Brain microvascular endothelial cell (primary cell): ENCODE measurements at regions not wholly inside any gene's neighbourhood (a gene's known extent, or its start where the extent isn't known, plus 50 kb on each side); places are given as distances from the start of the nearest gene placed in this dataset.

Experiments
- DNase-seq: peaks from one replicate; pipeline ENCODE4 v3.0.0-alpha.2; 2020
- H3K27ac ChIP-seq: fragments of 250-450 bp; sonication (Bioruptor Pico); 2 replicates; pipeline ENCODE4 v1.5.1; 2020; ENCODE audit warnings: mild to moderate bottlenecking, moderate library complexity
- H3K27me3 ChIP-seq: fragments of 250-450 bp; sonication (Bioruptor Pico); replicated peaks from 2 replicates; pipeline ENCODE4 v1.5.1; 2020; ENCODE audit warnings: mild to moderate bottlenecking
- H3K36me3 ChIP-seq: fragments of 250-450 bp; sonication (Bioruptor Pico); replicated peaks from 2 replicates; pipeline ENCODE4 v1.5.1; 2020; ENCODE audit warnings: mild to moderate bottlenecking
- H3K4me3 ChIP-seq: 2 replicates; pipeline ENCODE4 v1.5.1; 2011; ENCODE audit warnings: low read depth, mild to moderate bottlenecking, control low read depth, low read length, moderate library complexity
- CTCF ChIP-seq: IDR thresholded peaks from 2 replicates; pipeline ENCODE4 v1.5.1; 2011; ENCODE audit warnings: low read depth, mild to moderate bottlenecking, moderate library complexity, low read length, control low read depth, inconsistent platforms; ENCODE audit errors: missing control alignments
- in situ Hi-C: cut with HindIII; loops from 2 replicates; pipeline ENCODE4 v1.10.0; 2017; ENCODE audit warnings: low sequenced_read_pairs, low pct_ligation_motif_present

- DNase-seq, result peak; percentile 12
- no peaks in the 10 kb centered on the region for H3K36me3 ChIP-seq
- in situ Hi-C loops, result loop anchor here (25.0 kb wide), 1 partner anchor 281 kb away; no protein-coding TSS in a partner anchor
- TF ChIP-seq CTCF, result peak; percentile 73
- H3K27ac ChIP-seq, result no peak overlapping the region
- no peak overlapping the region for H3K4me3 ChIP-seq
- no peaks in the 10 kb centered on the region for H3K27me3 ChIP-seq
These were observed 71.8 kb upstream of the SEC11C start for GRCh38 chr18:59067873-59068272.

- no peak overlapping the region for H3K4me3 ChIP-seq
- in situ Hi-C loops, result loop anchor here (25.0 kb wide), 1 partner anchor 281 kb away; no protein-coding TSS in a partner anchor
- H3K36me3 ChIP-seq, result no peaks in the 10 kb centered on the region
- TF ChIP-seq CTCF, result no peak
- H3K27me3 ChIP-seq, result no peaks in the 10 kb centered on the region
- DNase-seq, result no peak
- no peak overlapping the region for H3K27ac ChIP-seq
These were observed 71.2 kb upstream of the SEC11C start for GRCh38 chr18:59068276-59069071.

DNA sequence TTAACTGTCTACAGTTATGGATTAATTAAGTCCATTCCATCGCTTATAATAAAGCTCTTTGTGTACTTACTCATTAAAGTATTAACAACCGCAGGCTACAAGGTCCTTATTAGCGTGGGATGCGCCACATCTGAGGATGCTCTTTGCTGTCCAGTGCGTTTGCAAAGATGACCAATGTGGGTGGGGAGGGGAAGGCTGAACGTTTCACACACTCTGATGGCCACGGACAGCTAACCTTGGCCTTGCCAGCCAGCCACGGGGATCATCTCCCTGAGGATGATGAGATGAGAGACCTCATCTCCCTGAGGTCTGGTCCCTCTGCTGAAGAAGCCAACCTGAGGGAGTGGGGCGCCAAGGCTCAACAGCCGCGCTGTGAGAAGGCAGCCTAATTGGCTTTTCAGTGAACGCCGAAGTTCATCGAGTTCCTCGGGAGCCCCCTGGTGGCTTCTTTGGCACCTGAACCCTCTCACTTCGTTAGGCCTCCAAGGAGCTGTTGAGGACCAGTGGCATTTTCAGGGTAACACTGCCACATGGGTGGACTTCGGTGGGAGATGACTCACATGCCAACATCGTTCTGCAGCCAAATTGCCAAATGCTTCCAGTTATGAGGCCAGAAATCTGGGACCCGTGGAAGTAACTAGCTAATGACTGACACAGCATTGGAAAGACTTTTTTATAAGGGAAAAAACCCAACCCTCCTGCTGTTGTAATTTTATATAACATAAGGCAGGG, 69.3 kb upstream of the SEC11C start:
- H3K27ac ChIP-seq, result no peak overlapping the region
- H3K27me3 ChIP-seq, result no peaks in the 10 kb centered on the region
- TF ChIP-seq CTCF, result peak; percentile 95
- peak; percentile 83 for DNase-seq
- H3K36me3 ChIP-seq, result no peaks in the 10 kb centered on the region
- H3K4me3 ChIP-seq, result no peak overlapping the region
- in situ Hi-C loops, result loop anchor here (25.0 kb wide), 1 partner anchor 283 kb away; no protein-coding TSS in a partner anchor

DNA sequence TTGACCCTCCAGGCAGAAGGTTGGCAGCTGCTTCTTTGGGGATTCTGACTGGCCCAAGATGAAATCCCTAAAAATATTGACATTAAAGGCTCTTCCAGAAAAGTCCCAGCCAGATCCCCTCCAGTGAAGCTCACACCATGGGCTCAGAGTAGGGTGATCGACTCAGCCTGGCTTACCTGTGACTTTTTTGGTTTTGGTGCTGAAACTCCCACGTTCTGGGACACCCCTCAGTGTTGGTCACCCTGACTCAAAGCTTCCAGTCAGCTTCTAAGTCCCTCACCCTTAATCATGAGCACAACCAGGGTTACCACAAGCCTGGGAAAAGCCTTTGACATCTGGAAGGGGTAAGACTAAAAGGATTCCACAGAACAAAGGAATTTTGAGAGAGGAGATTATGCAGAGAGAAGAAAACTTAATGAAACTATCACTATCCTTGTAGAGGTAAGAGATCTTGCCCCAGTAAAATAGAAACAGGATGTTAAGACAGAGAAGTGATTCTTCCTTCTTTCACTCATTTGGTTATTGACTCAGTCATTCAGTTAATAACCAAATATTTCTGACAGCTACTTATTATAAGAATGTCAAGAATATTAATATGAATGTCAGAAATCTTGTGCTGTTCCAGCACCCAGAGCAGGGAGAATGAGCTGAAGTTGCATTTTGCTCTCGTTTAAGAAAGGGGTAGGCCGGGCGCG, 66.8 kb upstream of the SEC11C start:
- no peak for DNase-seq

GRCh38 chr18:59075923-59076322, 63.8 kb upstream of the SEC11C start:
- Histone ChIP-seq H3K27ac (no peak overlapping the region), H3K27me3 (no peaks in the 10 kb centered on the region), H3K36me3 (no peaks in the 10 kb centered on the region), H3K4me3 (no peak overlapping the region)
- TF ChIP-seq CTCF, result no peak
- in situ Hi-C loops, result no loop called here
- no peak for DNase-seq

More for the DNA sequence above, 66.8 kb upstream of the SEC11C start:
- no peak overlapping the region for H3K27ac ChIP-seq
- in situ Hi-C loops, result loop anchor here (25.0 kb wide), 1 partner anchor 286 kb away; no protein-coding TSS in a partner anchor
- no peak overlapping the region for H3K4me3 ChIP-seq
- no peaks in the 10 kb centered on the region for H3K27me3 ChIP-seq
- no peaks in the 10 kb centered on the region for H3K36me3 ChIP-seq
- TF ChIP-seq CTCF, result no peak
